ENCODE measurements at regions not wholly inside any gene's neighbourhood (a gene's known extent, or its start where the extent isn't known, plus 50 kb on each side); places are given as distances from the start of the nearest gene placed in this dataset.

- ATAC-seq (replicated peaks in 1 of 4) (no peak), DNase-seq (no peak)
- no peaks in the 10 kb centered on the region for H3K27me3 ChIP-seq (replicated peaks in 1 of 2; ENCODE audit: control insufficient read depth in 2 of 2, extremely low read depth in 1 of 2, insufficient read depth in 2 of 2, low read length in 1 of 2)
- no peak overlapping the region for H3K4me3 Mint-ChIP-seq
- H3K4me1 ChIP-seq (ENCODE audit: control insufficient read depth in 1 of 2, extremely low read depth in 1 of 2, insufficient read depth in 2 of 2, low read length in 2 of 2): no peaks in the 10 kb centered on the region
- no peaks in the 10 kb centered on the region for H3K36me3 Mint-ChIP-seq
- POLR2A ChIA-PET: no interaction called here
- H3K27me3 Mint-ChIP-seq: peaks cover 0 to 5% of the 10 kb centered on the region in 2 donors
- WGBS (ENCODE audit: insufficient coverage): 75% methylated on average over 4 of the region's 6 CpGs
- CTCF ChIA-PET: no interaction called here
- H3K27ac ChIP-seq (ENCODE audit: low read length): no peak overlapping the region
- no peaks in the 10 kb centered on the region for H3K36me3 ChIP-seq (ENCODE audit: control insufficient read depth in 2 of 2, extremely low read depth in 1 of 2, insufficient read depth in 1 of 2, low read length in 1 of 2)
- no peaks in the 10 kb centered on the region for H3K4me1 Mint-ChIP-seq
- H3K9me3 ChIP-seq: no peaks in the 10 kb centered on the region
- no peak overlapping the region for H3K4me3 ChIP-seq (ENCODE audit: control insufficient read depth in 1 of 2, extremely low read depth in 1 of 2, low read length in 1 of 2)
- no peak overlapping the region for H3K27ac Mint-ChIP-seq
- peaks cover 0 to 10% (median 0%) of the 10 kb centered on the region in 3 donors for H3K9me3 Mint-ChIP-seq
Measured at GRCh38 chr9:86733929-86734328, 213.4 kb downstream of the GAS1 start.

- H3K4me1 ChIP-seq (ENCODE audit: control insufficient read depth in 1 of 2, extremely low read depth in 1 of 2, insufficient read depth in 2 of 2, low read length in 2 of 2): no peaks in the 10 kb centered on the region
- no peaks in the 10 kb centered on the region for H3K4me1 Mint-ChIP-seq
- ChIA-PET POLR2A (no interaction called here), CTCF (no interaction called here)
- DNase-seq (no peak), ATAC-seq (replicated peaks in 1 of 4) (no peak)
- H3K27me3 Mint-ChIP-seq: peaks cover 0 to 5% of the 10 kb centered on the region in 2 donors
- no peak overlapping the region for H3K27ac ChIP-seq (ENCODE audit: low read length)
- no peaks in the 10 kb centered on the region for H3K9me3 ChIP-seq
- H3K36me3 ChIP-seq (ENCODE audit: control insufficient read depth in 2 of 2, extremely low read depth in 1 of 2, insufficient read depth in 1 of 2, low read length in 1 of 2): no peaks in the 10 kb centered on the region
- H3K9me3 Mint-ChIP-seq: peaks cover 0 to 5% (median 0%) of the 10 kb centered on the region in 3 donors
- H3K4me3 Mint-ChIP-seq: no peak overlapping the region
- H3K27ac Mint-ChIP-seq: no peak overlapping the region
- 60% methylated on average over 5 of the region's 6 CpGs for WGBS (ENCODE audit: insufficient coverage)
- H3K4me3 ChIP-seq (ENCODE audit: control insufficient read depth in 1 of 2, extremely low read depth in 1 of 2, low read length in 1 of 2): no peak overlapping the region
- no peaks in the 10 kb centered on the region for H3K27me3 ChIP-seq (replicated peaks in 1 of 2; ENCODE audit: control insufficient read depth in 2 of 2, extremely low read depth in 1 of 2, insufficient read depth in 2 of 2, low read length in 1 of 2)
- no peaks in the 10 kb centered on the region for H3K36me3 Mint-ChIP-seq
Measured at GRCh38 chr9:86732514-86733171, 214.7 kb downstream of the GAS1 start.

- Mint-ChIP-seq H3K4me1 (no peaks in the 10 kb centered on the region), H3K4me3 (no peak overlapping the region), H3K36me3 (no peaks in the 10 kb centered on the region), H3K9me3 (peaks cover 0 to 5% (median 0%) of the 10 kb centered on the region in 3 donors), H3K27ac (no peak overlapping the region), H3K27me3 (peaks cover 0 to 5% of the 10 kb centered on the region in 2 donors)
- ATAC-seq (replicated peaks in 1 of 4) (no peak), DNase-seq (no peak)
- Histone ChIP-seq H3K4me3 (ENCODE audit: control insufficient read depth in 1 of 2, extremely low read depth in 1 of 2, low read length in 1 of 2) (no peak overlapping the region), H3K27ac (ENCODE audit: low read length) (no peak overlapping the region), H3K4me1 (ENCODE audit: control insufficient read depth in 1 of 2, extremely low read depth in 1 of 2, insufficient read depth in 2 of 2, low read length in 2 of 2) (no peaks in the 10 kb centered on the region), H3K36me3 (ENCODE audit: control insufficient read depth in 2 of 2, extremely low read depth in 1 of 2, insufficient read depth in 1 of 2, low read length in 1 of 2) (no peaks in the 10 kb centered on the region), H3K27me3 (replicated peaks in 1 of 2; ENCODE audit: control insufficient read depth in 2 of 2, extremely low read depth in 1 of 2, insufficient read depth in 2 of 2, low read length in 1 of 2) (no peaks in the 10 kb centered on the region), H3K9me3 (no peaks in the 10 kb centered on the region)
- ChIA-PET POLR2A (no interaction called here), CTCF (no interaction called here)
- WGBS (ENCODE audit: insufficient coverage): no CpG with 5 or more reads among the region's 2 CpGs
Measured at GRCh38 chr9:86731511-86732063, 215.7 kb downstream of the GAS1 start.

- WGBS (ENCODE audit: insufficient coverage): 86% methylated on average over 1 of the region's 6 CpGs
- Histone ChIP-seq H3K4me1 (ENCODE audit: control insufficient read depth in 1 of 2, extremely low read depth in 1 of 2, insufficient read depth in 2 of 2, low read length in 2 of 2) (no peaks in the 10 kb centered on the region), H3K27ac (ENCODE audit: low read length) (no peak overlapping the region), H3K9me3 (no peaks in the 10 kb centered on the region), H3K4me3 (ENCODE audit: control insufficient read depth in 1 of 2, extremely low read depth in 1 of 2, low read length in 1 of 2) (no peak overlapping the region), H3K36me3 (ENCODE audit: control insufficient read depth in 2 of 2, extremely low read depth in 1 of 2, insufficient read depth in 1 of 2, low read length in 1 of 2) (no peaks in the 10 kb centered on the region), H3K27me3 (replicated peaks in 1 of 2; ENCODE audit: control insufficient read depth in 2 of 2, extremely low read depth in 1 of 2, insufficient read depth in 2 of 2, low read length in 1 of 2) (no peaks in the 10 kb centered on the region)
- Mint-ChIP-seq H3K4me3 (no peak overlapping the region), H3K27me3 (peaks cover 5 to 7% of the 10 kb centered on the region in 2 donors), H3K36me3 (no peaks in the 10 kb centered on the region), H3K4me1 (no peaks in the 10 kb centered on the region), H3K9me3 (peaks cover 0 to 5% (median 0%) of the 10 kb centered on the region in 3 donors), H3K27ac (no peak overlapping the region)
- no peak for ATAC-seq (replicated peaks in 1 of 4)
- no peak for DNase-seq
- ChIA-PET POLR2A (no interaction called here), CTCF (no interaction called here)
Measured at GRCh38 chr9:86730163-86730928, 217.0 kb downstream of the GAS1 start.

GRCh38 chr9:86724529-86724928 lies 222.8 kb downstream of the GAS1 start:
- Mint-ChIP-seq H3K27ac (no peak overlapping the region), H3K4me3 (no peak overlapping the region), H3K4me1 (peaks cover 2 to 6% (median 3%) of the 10 kb centered on the region in 3 donors), H3K36me3 (no peaks in the 10 kb centered on the region), H3K9me3 (no peaks in the 10 kb centered on the region), H3K27me3 (peaks cover 0 to 8% of the 10 kb centered on the region in 2 donors)
- ChIA-PET CTCF (no interaction called here), POLR2A (no interaction called here)
- ATAC-seq (replicated peaks in 1 of 4) (no peak), DNase-seq (no peak)
- Histone ChIP-seq H3K36me3 (ENCODE audit: control insufficient read depth in 2 of 2, extremely low read depth in 1 of 2, insufficient read depth in 1 of 2, low read length in 1 of 2) (no peaks in the 10 kb centered on the region), H3K27ac (ENCODE audit: low read length) (no peak overlapping the region), H3K4me1 (ENCODE audit: control insufficient read depth in 1 of 2, extremely low read depth in 1 of 2, insufficient read depth in 2 of 2, low read length in 2 of 2) (peaks cover 6 to 10% of the 10 kb centered on the region in 2 experiments), H3K9me3 (no peaks in the 10 kb centered on the region), H3K4me3 (ENCODE audit: control insufficient read depth in 1 of 2, extremely low read depth in 1 of 2, low read length in 1 of 2) (no peak overlapping the region), H3K27me3 (replicated peaks in 1 of 2; ENCODE audit: control insufficient read depth in 2 of 2, extremely low read depth in 1 of 2, insufficient read depth in 2 of 2, low read length in 1 of 2) (no peaks in the 10 kb centered on the region)
- WGBS (ENCODE audit: insufficient coverage): 17% methylated on average over 1 of the region's 1 CpG

GRCh38 chr9:86723346-86723745 lies 224.0 kb downstream of the GAS1 start:
- peaks cover under 1 to 11% of the 10 kb centered on the region in 2 donors for H3K27me3 Mint-ChIP-seq
- Histone ChIP-seq H3K4me3 (ENCODE audit: control insufficient read depth in 1 of 2, extremely low read depth in 1 of 2, low read length in 1 of 2) (no peak overlapping the region), H3K9me3 (no peaks in the 10 kb centered on the region), H3K4me1 (ENCODE audit: control insufficient read depth in 1 of 2, extremely low read depth in 1 of 2, insufficient read depth in 2 of 2, low read length in 2 of 2) (peaks cover 6 to 10% of the 10 kb centered on the region in 2 experiments), H3K27ac (ENCODE audit: low read length) (no peak overlapping the region), H3K36me3 (ENCODE audit: control insufficient read depth in 2 of 2, extremely low read depth in 1 of 2, insufficient read depth in 1 of 2, low read length in 1 of 2) (no peaks in the 10 kb centered on the region), H3K27me3 (replicated peaks in 1 of 2; ENCODE audit: control insufficient read depth in 2 of 2, extremely low read depth in 1 of 2, insufficient read depth in 2 of 2, low read length in 1 of 2) (no peaks in the 10 kb centered on the region)
- H3K36me3 Mint-ChIP-seq: no peaks in the 10 kb centered on the region
- POLR2A ChIA-PET: no interaction called here
- no peak overlapping the region for H3K27ac Mint-ChIP-seq
- peak in 1 of 4 experiments; percentile 51 for ATAC-seq (replicated peaks in 1 of 4)
- DNase-seq: peak in 9 of 35 experiments; percentile 0 to 19 (median 7)
- peaks cover 2 to 6% (median 3%) of the 10 kb centered on the region in 3 donors for H3K4me1 Mint-ChIP-seq
- 0% methylated on average over 1 of the region's 3 CpGs for WGBS (ENCODE audit: insufficient coverage)
- H3K9me3 Mint-ChIP-seq: no peaks in the 10 kb centered on the region
- no peak overlapping the region for H3K4me3 Mint-ChIP-seq
- CTCF ChIA-PET: no interaction called here
